GM23338 (cell line): ENCODE measurements at regions not wholly inside any gene's neighbourhood (a gene's known extent, or its start where the extent isn't known, plus 50 kb on each side); places are given as distances from the start of the nearest gene placed in this dataset.

Source experiments
- ATAC-seq: fragments of 200-7000 bp; cut with Tn5 transposase; 3 replicates; pipeline ENCODE4 v1.9.1; 2020
- DNase-seq: peaks from one replicate; pipeline ENCODE4 v3.0.0-alpha.2; 2015; ENCODE audit warnings: low spot score
- H2AFZ ChIP-seq: fragments of 200-600 bp; sonication (generic); 2 replicates; pipeline ENCODE4 v1.8.0; 2016; ENCODE audit warnings: antibody characterized with exemption, mild to moderate bottlenecking, moderate library complexity
- H3F3A ChIP-seq: fragments of 200-600 bp; sonication (generic); replicated peaks from 2 replicates; pipeline ENCODE4 v1.8.0; 2017; ENCODE audit warnings: antibody characterized with exemption, mixed run types, low read depth
- H3K27ac ChIP-seq: fragments of 200-600 bp; sonication (generic); 2 replicates; pipeline ENCODE4 v1.6.1; 2016; ENCODE audit warnings: low read depth
- H3K27me3 ChIP-seq: fragments of 200-600 bp; sonication (generic); 2 replicates; pipeline ENCODE4 v1.8.0; 2016; ENCODE audit warnings: mild to moderate bottlenecking, mixed run types, moderate library complexity; ENCODE audit not compliant: insufficient read depth
- H3K36me3 ChIP-seq: fragments of 200-600 bp; sonication (generic); 2 replicates; pipeline ENCODE4 v1.8.0; 2016; ENCODE audit warnings: mild to moderate bottlenecking; ENCODE audit not compliant: insufficient read depth
- H3K4me1 ChIP-seq: fragments of 200-600 bp; sonication (generic); 2 replicates; pipeline ENCODE4 v1.8.0; 2016; ENCODE audit warnings: mild to moderate bottlenecking, moderate library complexity; ENCODE audit not compliant: insufficient read depth
- H3K4me2 ChIP-seq: fragments of 200-600 bp; sonication (generic); 2 replicates; pipeline ENCODE4 v1.7.1; 2017; ENCODE audit warnings: mixed run types
- H3K4me3 ChIP-seq: fragments of 200-600 bp; sonication (generic); 2 replicates; pipeline ENCODE4 v1.6.1; 2016; ENCODE audit warnings: mixed run types
- H3K79me2 ChIP-seq: fragments of 200-600 bp; sonication (generic); replicated peaks from 2 replicates; pipeline ENCODE4 v1.8.0; 2017; ENCODE audit warnings: mild to moderate bottlenecking; ENCODE audit not compliant: insufficient read depth
- H3K9me2 ChIP-seq: fragments of 200-600 bp; sonication (generic); 2 replicates; pipeline ENCODE4 v1.8.0; 2017; ENCODE audit not compliant: insufficient read depth
- H4K20me1 ChIP-seq: fragments of 200-600 bp; sonication (generic); replicated peaks from 2 replicates; pipeline ENCODE4 v1.8.0; 2017; ENCODE audit warnings: mild to moderate bottlenecking; ENCODE audit not compliant: insufficient read depth
- H3K27ac Mint-ChIP-seq: 2 replicates; pipeline ENCODE4 v1.8.0; 2020; ENCODE audit warnings: inconsistent platforms, mild to moderate bottlenecking, moderate library complexity, mixed read lengths
- H3K27me3 Mint-ChIP-seq: 3 replicates; pipeline ENCODE4 v1.8.0; 2022; ENCODE audit warnings: low read depth, mild to moderate bottlenecking, moderate library complexity, mixed read lengths, inconsistent platforms; ENCODE audit not compliant: insufficient read depth, poor library complexity
- H3K36me3 Mint-ChIP-seq: 3 replicates; pipeline ENCODE4 v1.8.0; 2021; ENCODE audit warnings: low read depth, mild to moderate bottlenecking, inconsistent platforms, moderate library complexity, mixed read lengths
- H3K4me1 Mint-ChIP-seq: 3 replicates; pipeline ENCODE4 v1.8.0; 2020; ENCODE audit warnings: mild to moderate bottlenecking, inconsistent platforms, mixed read lengths
- H3K4me3 Mint-ChIP-seq: 3 replicates; pipeline ENCODE4 v1.8.0; 2021; ENCODE audit warnings: moderate library complexity, mild to moderate bottlenecking, inconsistent platforms, mixed read lengths
- H3K9me3 Mint-ChIP-seq: 3 replicates; pipeline ENCODE4 v1.8.0; 2020; ENCODE audit warnings: moderate library complexity, mild to moderate bottlenecking, inconsistent platforms, mixed read lengths
- CREB1 ChIP-seq: fragments of 250-450 bp; sonication (Bioruptor Pico); IDR thresholded peaks from 2 replicates; pipeline ENCODE4 v1.5.0; 2020; ENCODE audit warnings: low read depth, mild to moderate bottlenecking, moderate library complexity
- CTCF ChIP-seq, 2 experiments: fragments of 200-600 bp in 1 of 2; sonication (generic) in 1 of 2; conservative IDR thresholded peaks; 2 replicates each; pipeline versions ENCODE4 v1.5.1 to v1.6.1; 2016 to 2017; ENCODE audit warnings: antibody characterized with exemption in 2 of 2, low read depth in 2 of 2, mild to moderate bottlenecking in 2 of 2, moderate library complexity in 1 of 2
- ETS1 ChIP-seq: IDR thresholded peaks from 2 replicates; pipeline ENCODE4 v1.6.1; 2016; ENCODE audit warnings: antibody characterized with exemption
- EZH2 ChIP-seq: fragments of 200-600 bp; sonication (generic); IDR thresholded peaks from one replicate; pipeline ENCODE4 v1.8.0; 2017; ENCODE audit warnings: antibody characterized with exemption, mild to moderate bottlenecking, low read depth; ENCODE audit not compliant: unreplicated experiment
- EZH2phosphoT487 ChIP-seq: fragments of 200-600 bp; sonication (generic); IDR thresholded peaks from one replicate; pipeline ENCODE4 v1.8.1; 2018; ENCODE audit warnings: antibody characterized with exemption; ENCODE audit not compliant: unreplicated experiment
- JUNB ChIP-seq: IDR thresholded peaks from one replicate; pipeline ENCODE4 v1.6.1; 2016; ENCODE audit warnings: antibody characterized with exemption; ENCODE audit not compliant: unreplicated experiment
- POLR2AphosphoS5 ChIP-seq: IDR thresholded peaks from 2 replicates; pipeline ENCODE4 v1.6.1; 2016; ENCODE audit warnings: antibody characterized with exemption, low read depth
- REST ChIP-seq: IDR thresholded peaks from one replicate; pipeline ENCODE4 v1.6.1; 2018; ENCODE audit warnings: antibody characterized with exemption; ENCODE audit not compliant: unreplicated experiment
- STAT1 ChIP-seq: IDR thresholded peaks from one replicate; pipeline ENCODE4 v1.6.1; 2016; ENCODE audit warnings: antibody characterized with exemption; ENCODE audit not compliant: unreplicated experiment
- ZNF114 ChIP-seq: fragments of 250-450 bp; sonication (Bioruptor Pico); IDR thresholded peaks from 2 replicates; pipeline ENCODE4 v1.5.0; 2020; ENCODE audit warnings: mild to moderate bottlenecking, moderate library complexity
- ZNF331 ChIP-seq: fragments of 250-450 bp; sonication (Bioruptor Pico); IDR thresholded peaks from 2 replicates; pipeline ENCODE4 v1.5.0; 2020; ENCODE audit warnings: low read depth, mild to moderate bottlenecking, moderate library complexity

- Histone ChIP-seq H3K4me2 (no peak overlapping the region), H3K79me2 (no peaks in the 10 kb centered on the region), H3K27me3 (no peaks in the 10 kb centered on the region), H4K20me1 (no peaks in the 10 kb centered on the region), H3K9me2 (no peaks in the 10 kb centered on the region), H3K4me1 (no peaks in the 10 kb centered on the region), H2AFZ (no peak overlapping the region), H3K27ac (no peak overlapping the region), H3K4me3 (no peak overlapping the region), H3F3A (no peaks in the 10 kb centered on the region), H3K36me3 (no peaks in the 10 kb centered on the region)
- Mint-ChIP-seq H3K36me3 (no peaks in the 10 kb centered on the region; the same call in 2 of the 3 replicates), H3K4me1 (peaks cover 3% of the 10 kb centered on the region; the same call in 2 of the 3 replicates), H3K27me3 (no peaks in the 10 kb centered on the region), H3K4me3 (no peak overlapping the region), H3K27ac (no peak overlapping the region), H3K9me3 (no peaks in the 10 kb centered on the region)
- DNase-seq (no peak), ATAC-seq (no peak)
- TF ChIP-seq CREB1, result no peak
- TF ChIP-seq ZNF114 (CRISPR knock-in tag), result no peak
- TF ChIP-seq JUNB, result no peak
- TF ChIP-seq ZNF331 (CRISPR knock-in tag), result no peak
- TF ChIP-seq EZH2, result no peak
- no peak for TF ChIP-seq ETS1
- no peak for TF ChIP-seq STAT1
- no peak for TF ChIP-seq EZH2phosphoT487
- no peak for TF ChIP-seq POLR2AphosphoS5
Observed at GRCh38 chr14:38134416-38135030, 73.2 kb upstream of the SSTR1 start.

GRCh38 chr14:38135106-38135867, 72.4 kb upstream of the SSTR1 start:
- Histone ChIP-seq H3K4me2 (no peak overlapping the region), H3K36me3 (no peaks in the 10 kb centered on the region), H3K27ac (no peak overlapping the region), H4K20me1 (no peaks in the 10 kb centered on the region), H2AFZ (no peak overlapping the region), H3F3A (no peaks in the 10 kb centered on the region), H3K9me2 (no peaks in the 10 kb centered on the region), H3K79me2 (no peaks in the 10 kb centered on the region), H3K27me3 (no peaks in the 10 kb centered on the region), H3K4me1 (no peaks in the 10 kb centered on the region), H3K4me3 (no peak overlapping the region)
- Mint-ChIP-seq H3K36me3 (no peaks in the 10 kb centered on the region), H3K9me3 (no peaks in the 10 kb centered on the region), H3K27ac (no peak overlapping the region), H3K27me3 (no peaks in the 10 kb centered on the region), H3K4me3 (no peak overlapping the region), H3K4me1 (peaks cover 3% of the 10 kb centered on the region; the same call in 2 of the 3 replicates)
- DNase-seq (no peak), ATAC-seq (no peak)
- no peak for TF ChIP-seq REST
- TF ChIP-seq JUNB, result no peak
- no peak for TF ChIP-seq CTCF (conservative IDR thresholded peaks at IDR 0.05; ENCODE audit: low read depth in 2 of 2)
- TF ChIP-seq EZH2phosphoT487, result no peak
- no peak for TF ChIP-seq STAT1
- TF ChIP-seq CREB1, result no peak
- TF ChIP-seq ZNF114 (CRISPR knock-in tag), result no peak
